Stimulated activated naive CD8-positive, alpha-beta T cell treated with anti-CD3 and anti-CD28 coated beads, Interleukin-15, amount 100 ng/mL, for 72 hours (primary cell): ENCODE measurements at regions not wholly inside any gene's neighbourhood (a gene's known extent, or its start where the extent isn't known, plus 50 kb on each side); places are given as distances from the start of the nearest gene placed in this dataset.
"Not testable (repeated sequence)": the region's sequence is repeated elsewhere in the genome, so short reads cannot be mapped to it uniquely, and the experiment has no call there.

Experiments
- ATAC-seq: fragments of 150-1000 bp; cut with Tn5 transposase; 2 replicates; pipeline ENCODE4 v1.10.0; 2021; ENCODE audit warnings: mild to moderate bottlenecking, moderate library complexity
- DNase-seq, 2 donors: peaks; one replicate each; pipeline ENCODE4 v3.0.0; 2021 to 2022
- H3K27ac Mint-ChIP-seq, 2 donors: one replicate each; pipeline ENCODE4 v1.8.0; 2022; ENCODE audit warnings: mild to moderate bottlenecking in 2 of 2, mixed read lengths in 2 of 2, moderate library complexity in 2 of 2
- H3K27me3 Mint-ChIP-seq: one replicate; pipeline ENCODE4 v1.8.0; 2022; ENCODE audit warnings: mixed read lengths
- H3K4me1 Mint-ChIP-seq: one replicate; pipeline ENCODE4 v1.8.0; 2022; ENCODE audit warnings: mild to moderate bottlenecking, mixed read lengths
- H3K4me3 Mint-ChIP-seq, 2 donors: one replicate each; pipeline ENCODE4 v1.8.0; 2022; ENCODE audit warnings: mild to moderate bottlenecking in 2 of 2, mixed read lengths in 2 of 2, moderate library complexity in 1 of 2
- H3K9me3 Mint-ChIP-seq, 2 donors: one replicate each; pipeline ENCODE4 v1.8.0; 2022; ENCODE audit warnings: mixed read lengths in 2 of 2

- not testable (repeated sequence) for H3K9me3 Mint-ChIP-seq, H3K27me3 Mint-ChIP-seq, DNase-seq, H3K4me1 Mint-ChIP-seq, H3K4me3 Mint-ChIP-seq, ATAC-seq, H3K27ac Mint-ChIP-seq
These were observed 312.6 kb downstream of the OR4F29 start for GRCh38 chr1:138842-139241.

DNA sequence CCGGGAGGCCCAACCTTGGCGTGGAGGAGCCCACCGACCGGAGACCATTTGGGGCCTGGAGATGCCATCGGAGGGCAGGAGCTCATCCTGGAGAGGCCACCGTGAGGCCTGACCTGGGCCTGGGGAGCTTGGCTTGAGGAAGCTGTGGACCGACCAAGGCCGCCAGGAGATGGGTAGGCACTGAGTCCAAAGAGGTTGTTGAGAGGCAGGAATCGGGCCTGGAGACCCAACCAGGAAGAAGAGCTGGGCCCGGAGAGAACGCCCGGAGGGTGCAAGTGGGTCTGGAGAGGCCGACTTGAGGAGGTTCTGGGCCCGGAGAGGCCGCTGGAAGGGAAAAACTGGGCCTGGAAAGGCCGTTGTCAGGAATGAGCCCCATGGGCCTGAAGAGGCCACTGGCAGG lies 313.8 kb downstream of the OR4F29 start:
- DNase-seq, H3K4me3 Mint-ChIP-seq, ATAC-seq, H3K27me3 Mint-ChIP-seq, H3K9me3 Mint-ChIP-seq, H3K27ac Mint-ChIP-seq, H3K4me1 Mint-ChIP-seq: not testable (repeated sequence)

- not testable (repeated sequence) for H3K27me3 Mint-ChIP-seq, DNase-seq, H3K4me3 Mint-ChIP-seq, H3K4me1 Mint-ChIP-seq, H3K27ac Mint-ChIP-seq, H3K9me3 Mint-ChIP-seq, ATAC-seq
These were observed 315.0 kb downstream of the OR4F29 start for GRCh38 chr1:136344-136932.

DNA sequence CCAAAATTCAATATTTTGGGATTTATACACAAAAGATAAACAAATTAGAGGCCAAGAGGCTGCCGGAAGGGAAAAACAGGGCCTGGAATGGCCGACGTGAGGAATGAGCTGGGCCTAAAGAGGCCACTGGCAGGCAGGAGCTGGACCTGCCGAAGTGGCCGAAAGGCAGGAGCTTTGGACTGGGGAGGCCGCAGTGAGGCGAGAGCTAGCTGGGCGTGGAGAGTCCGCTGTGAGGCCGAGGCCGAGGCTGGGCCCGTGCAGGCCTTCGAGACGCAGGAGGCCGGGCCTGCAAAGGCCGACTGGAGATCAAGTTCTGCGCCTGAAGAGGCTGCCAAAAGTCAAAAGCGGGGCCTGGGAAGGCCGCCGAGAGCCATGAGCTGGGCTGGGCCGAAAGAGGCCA lies 316.5 kb downstream of the OR4F29 start:
- H3K27ac Mint-ChIP-seq, ATAC-seq, H3K9me3 Mint-ChIP-seq, DNase-seq, H3K4me3 Mint-ChIP-seq, H3K4me1 Mint-ChIP-seq, H3K27me3 Mint-ChIP-seq: not testable (repeated sequence)

DNA sequence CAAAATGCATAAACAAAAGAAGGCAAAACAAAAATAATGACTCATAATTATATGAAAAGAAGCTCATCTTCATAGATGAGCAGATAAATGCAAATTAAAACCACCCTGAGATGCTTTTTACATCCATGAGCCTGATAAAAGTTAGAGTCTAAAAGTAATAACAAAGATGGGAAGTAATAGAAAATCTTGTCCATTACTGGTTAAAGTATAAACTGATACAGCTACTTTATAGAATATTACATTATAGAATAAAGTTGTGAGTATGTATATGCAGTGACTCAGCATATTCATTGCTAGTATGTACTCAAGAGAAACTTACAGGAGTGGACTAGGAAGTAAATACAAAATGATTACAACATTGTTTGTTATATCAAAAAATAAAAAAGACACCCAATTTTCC lies 333.0 kb downstream of the OR4F29 start:
- not testable (repeated sequence) for H3K27ac Mint-ChIP-seq, H3K27me3 Mint-ChIP-seq, H3K9me3 Mint-ChIP-seq, DNase-seq, H3K4me3 Mint-ChIP-seq, H3K4me1 Mint-ChIP-seq, ATAC-seq

DNA sequence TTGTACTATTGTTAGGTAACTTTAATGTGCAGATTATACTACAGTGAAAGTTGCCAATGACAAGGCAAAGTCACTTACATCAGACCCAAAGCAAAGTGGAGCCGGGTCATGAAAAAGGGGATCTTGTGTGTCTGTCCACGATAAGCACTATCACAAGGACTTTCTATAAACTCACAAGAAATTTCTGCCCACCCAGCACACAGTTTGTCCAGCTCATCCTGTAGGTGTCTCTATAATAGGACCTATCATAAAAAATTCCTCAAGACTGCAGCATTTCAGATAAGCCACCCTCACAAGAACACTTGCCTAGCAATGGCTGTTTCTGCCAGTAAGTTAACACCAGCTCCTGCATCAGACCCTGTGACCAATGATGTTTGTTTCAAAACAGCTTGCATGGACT lies 335.9 kb downstream of the OR4F29 start:
- not testable (repeated sequence) for H3K27ac Mint-ChIP-seq, H3K4me1 Mint-ChIP-seq, H3K27me3 Mint-ChIP-seq, ATAC-seq, H3K4me3 Mint-ChIP-seq, H3K9me3 Mint-ChIP-seq, DNase-seq

DNA sequence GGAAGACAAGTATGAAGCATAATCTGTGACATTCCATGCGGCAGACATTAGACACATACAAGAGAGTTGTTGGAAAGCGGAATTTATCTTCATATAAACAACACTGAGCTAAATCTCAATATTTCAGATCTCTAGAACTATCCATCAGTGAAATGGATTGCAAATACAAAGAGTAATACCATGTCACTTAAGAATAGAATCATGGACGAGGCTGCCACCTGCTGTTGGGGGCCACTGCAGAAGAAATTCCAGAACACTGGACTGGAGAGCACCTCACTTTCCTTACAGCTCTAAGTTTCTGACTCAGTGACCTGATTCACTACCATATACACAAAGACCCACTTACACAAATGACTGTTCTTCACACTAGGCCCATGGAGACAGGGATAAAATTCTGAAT lies 346.7 kb downstream of the OR4F29 start:
- ATAC-seq, DNase-seq, H3K4me3 Mint-ChIP-seq, H3K4me1 Mint-ChIP-seq, H3K27me3 Mint-ChIP-seq, H3K9me3 Mint-ChIP-seq, H3K27ac Mint-ChIP-seq: not testable (repeated sequence)

- not testable (repeated sequence) for H3K4me3 Mint-ChIP-seq, H3K9me3 Mint-ChIP-seq, DNase-seq, H3K4me1 Mint-ChIP-seq, ATAC-seq, H3K27ac Mint-ChIP-seq, H3K27me3 Mint-ChIP-seq
These were observed 352.0 kb downstream of the OR4F29 start for GRCh38 chr1:99481-99880.

- not testable (repeated sequence) for H3K27me3 Mint-ChIP-seq, H3K27ac Mint-ChIP-seq, H3K4me3 Mint-ChIP-seq, H3K9me3 Mint-ChIP-seq, DNase-seq, H3K4me1 Mint-ChIP-seq, ATAC-seq
These were observed 352.7 kb downstream of the OR4F29 start for GRCh38 chr1:98811-99210.

DNA sequence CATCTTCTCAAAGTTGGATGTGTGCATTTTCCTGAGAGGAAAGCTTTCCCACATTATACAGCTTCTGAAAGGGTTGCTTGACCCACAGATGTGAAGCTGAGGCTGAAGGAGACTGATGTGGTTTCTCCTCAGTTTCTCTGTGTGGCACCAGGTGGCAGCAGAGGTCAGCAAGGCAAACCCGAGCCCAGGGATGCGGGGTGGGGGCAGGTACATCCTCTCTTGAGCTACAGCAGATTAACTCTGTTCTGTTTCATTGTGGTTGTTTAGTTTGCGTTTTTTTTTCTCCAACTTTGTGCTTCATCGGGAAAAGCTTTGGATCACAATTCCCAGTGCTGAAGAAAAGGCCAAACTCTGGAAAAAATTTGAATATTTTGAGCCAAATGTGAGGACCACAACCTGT lies 360.2 kb downstream of the OR4F29 start:
- ATAC-seq, H3K4me1 Mint-ChIP-seq, H3K4me3 Mint-ChIP-seq, H3K27ac Mint-ChIP-seq, DNase-seq, H3K27me3 Mint-ChIP-seq, H3K9me3 Mint-ChIP-seq: not testable (repeated sequence)

DNA sequence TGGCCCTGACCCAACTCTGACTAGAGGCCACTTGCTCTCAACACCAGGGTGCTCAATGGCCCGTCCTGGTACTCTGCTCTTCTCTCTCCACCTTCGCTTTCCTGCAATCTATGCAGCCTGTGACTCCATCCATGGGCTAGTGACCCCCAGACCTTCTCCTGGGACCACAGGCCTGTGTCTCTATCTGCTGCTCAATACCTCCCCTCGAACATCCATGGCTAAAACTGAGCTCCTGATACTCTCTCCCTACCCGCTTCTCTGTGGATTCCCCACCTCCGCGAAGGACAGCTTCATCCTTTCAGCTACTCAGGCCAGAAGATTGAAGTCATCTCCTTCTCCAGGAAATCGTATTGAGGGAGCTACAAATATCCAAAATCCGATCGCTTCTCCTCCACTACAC lies 363.4 kb downstream of the OR4F29 start:
- not testable (repeated sequence) for DNase-seq, H3K4me1 Mint-ChIP-seq, ATAC-seq, H3K4me3 Mint-ChIP-seq, H3K27ac Mint-ChIP-seq, H3K9me3 Mint-ChIP-seq, H3K27me3 Mint-ChIP-seq

DNA sequence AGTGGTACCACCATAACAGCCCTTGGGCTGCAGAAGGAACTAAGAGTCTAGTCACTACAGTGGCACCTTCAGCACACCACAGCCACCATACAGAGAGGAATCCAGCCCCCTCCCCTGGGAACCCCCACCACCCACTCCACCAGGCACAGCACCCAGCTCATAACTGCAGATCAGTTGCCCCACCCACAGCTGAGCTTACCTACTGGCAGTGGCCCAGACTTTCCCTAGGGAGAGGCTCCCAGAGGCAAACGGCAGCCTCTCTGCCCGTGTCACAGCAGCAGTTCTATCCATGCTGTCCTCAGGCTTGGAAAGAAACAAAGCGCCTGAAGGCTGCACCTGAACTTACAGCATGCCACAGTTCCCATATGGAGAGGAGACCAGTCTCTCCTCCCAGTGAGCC lies 372.3 kb downstream of the OR4F29 start:
- not testable (repeated sequence) for ATAC-seq, H3K27ac Mint-ChIP-seq, DNase-seq, H3K4me3 Mint-ChIP-seq, H3K4me1 Mint-ChIP-seq, H3K9me3 Mint-ChIP-seq, H3K27me3 Mint-ChIP-seq

DNA sequence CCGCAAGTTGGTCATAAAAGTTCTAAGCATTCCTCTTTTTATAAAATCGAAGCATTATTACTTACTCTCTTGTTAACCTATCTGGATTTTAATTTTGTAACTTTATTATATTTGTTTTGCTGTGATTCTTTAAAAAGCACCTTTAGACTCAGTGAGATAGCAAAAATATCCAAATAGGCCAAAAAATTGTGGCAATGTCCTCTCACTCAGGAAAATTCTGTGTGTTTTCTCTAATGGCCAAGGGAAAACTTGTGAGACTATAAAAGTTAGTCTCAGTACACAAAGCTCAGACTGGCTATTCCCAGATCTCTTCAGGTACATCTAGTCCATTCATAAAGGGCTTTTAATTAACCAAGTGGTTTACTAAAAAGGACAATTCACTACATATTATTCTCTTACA lies 386.4 kb downstream of the OR4F29 start, which contains the start of gene OR4F5:
Gene OR4F5, plus strand, starts transcription at position 301 of the 400 bp plus-strand sequence.
- not testable (repeated sequence) for H3K27ac Mint-ChIP-seq, H3K9me3 Mint-ChIP-seq, H3K4me3 Mint-ChIP-seq, H3K27me3 Mint-ChIP-seq, H3K4me1 Mint-ChIP-seq, ATAC-seq, DNase-seq

DNA sequence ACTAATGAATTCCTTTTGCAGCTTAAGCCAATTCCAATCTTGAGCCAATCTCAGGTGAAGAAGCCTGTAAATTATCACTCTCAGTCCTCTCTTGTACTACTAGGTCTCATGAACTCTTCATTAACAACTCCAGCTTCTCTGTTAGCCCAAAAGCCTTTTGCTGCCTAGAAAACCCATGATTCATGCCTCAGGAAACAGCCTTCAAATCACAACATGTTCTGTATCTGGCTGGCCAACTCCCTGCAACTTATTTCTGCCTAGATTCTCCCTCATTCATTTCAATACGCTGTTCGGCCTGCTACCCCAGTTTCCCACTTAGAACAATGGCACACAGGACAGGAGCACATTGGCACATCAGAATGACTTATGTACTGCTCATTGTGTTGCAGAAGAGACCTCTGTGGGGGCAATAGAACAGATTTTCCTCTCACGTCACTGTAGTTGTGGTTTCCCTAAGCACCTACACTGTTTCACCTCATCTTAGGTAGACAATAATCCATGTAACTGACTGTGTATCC lies 395.4 kb downstream of the OR4F29 start:
- not testable (repeated sequence) for H3K4me3 Mint-ChIP-seq, DNase-seq, H3K27me3 Mint-ChIP-seq, H3K9me3 Mint-ChIP-seq, H3K4me1 Mint-ChIP-seq, H3K27ac Mint-ChIP-seq, ATAC-seq

- H3K9me3 Mint-ChIP-seq, H3K27ac Mint-ChIP-seq, H3K27me3 Mint-ChIP-seq, ATAC-seq, H3K4me1 Mint-ChIP-seq, H3K4me3 Mint-ChIP-seq, DNase-seq: not testable (repeated sequence)
These were observed 398.3 kb downstream of the OR4F29 start for GRCh38 chr1:53182-53581.

- not testable (repeated sequence) for ATAC-seq
These were observed 409.5 kb downstream of the OR4F29 start for GRCh38 chr1:41965-42466.

DNA sequence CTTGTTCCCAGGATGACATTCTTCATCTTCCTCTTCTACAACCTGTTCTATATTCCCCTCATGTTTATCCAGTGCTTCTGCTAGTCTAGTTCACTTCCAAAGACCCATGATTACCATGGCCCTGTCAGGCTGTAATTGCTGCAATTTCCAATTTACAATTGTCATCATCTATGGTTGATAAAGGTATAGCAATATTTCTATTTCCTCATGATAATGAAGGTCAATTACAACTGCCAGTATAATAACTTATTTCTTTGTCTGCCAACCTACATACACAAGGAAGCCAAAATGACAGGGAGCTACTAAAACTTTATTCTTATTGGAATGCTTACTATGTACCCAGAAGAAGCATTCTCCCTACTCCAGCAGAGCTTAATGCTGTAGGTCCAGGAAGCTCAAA lies 410.3 kb downstream of the OR4F29 start:
- H3K9me3 Mint-ChIP-seq, H3K4me3 Mint-ChIP-seq, H3K27ac Mint-ChIP-seq, H3K4me1 Mint-ChIP-seq, ATAC-seq, DNase-seq, H3K27me3 Mint-ChIP-seq: not testable (repeated sequence)

More at GRCh38 chr1:41965-42466, 409.5 kb downstream of the OR4F29 start:
- not testable (repeated sequence) for H3K27me3 Mint-ChIP-seq, DNase-seq, H3K4me3 Mint-ChIP-seq, H3K9me3 Mint-ChIP-seq, H3K4me1 Mint-ChIP-seq, H3K27ac Mint-ChIP-seq
